ENCODE measurements at regions not wholly inside any gene's neighbourhood (a gene's known extent, or its start where the extent isn't known, plus 50 kb on each side); places are given as distances from the start of the nearest gene placed in this dataset.

- Histone ChIP-seq H2BK15ac (ENCODE audit: low read depth, low read length) (no peak overlapping the region), H2BK5ac (ENCODE audit: insufficient read length, low read length) (no peak overlapping the region), H3K9ac (ENCODE audit: extremely low read depth, insufficient read length, low read length) (no peak overlapping the region), H4K8ac (replicated peaks; ENCODE audit: insufficient read length, low read depth, low read length) (no peak overlapping the region), H2AFZ (ENCODE audit: low read length) (no peak overlapping the region), H3K79me1 (ENCODE audit: insufficient read depth, low read depth, low read length, poor library complexity, severe bottlenecking) (no peaks in the 10 kb centered on the region), H3K27ac (ENCODE audit: insufficient read length, low read depth, low read length) (no peak overlapping the region), H4K5ac (ENCODE audit: insufficient read length, low read depth, low read length) (no peak overlapping the region), H3K56ac (ENCODE audit: insufficient read length, low read depth, low read length) (no peak overlapping the region), H3K4me2 (ENCODE audit: insufficient read depth, insufficient read length, low read length) (no peak overlapping the region), H3K9me3 (ENCODE audit: control insufficient read depth, low read depth, low read length) (no peaks in the 10 kb centered on the region), H2AK5ac (ENCODE audit: insufficient read length, low read length) (no peak overlapping the region), H4K20me1 (ENCODE audit: control insufficient read depth, insufficient read depth, insufficient read length) (no peaks in the 10 kb centered on the region), H2BK120ac (ENCODE audit: low read depth, low read length, poor library complexity, severe bottlenecking) (no peak overlapping the region), H3K14ac (ENCODE audit: insufficient read depth, low read length) (no peak overlapping the region; the same call in 1 of the 2 replicates), H3K23me2 (ENCODE audit: insufficient read length, low read depth, low read length, poor library complexity, severe bottlenecking) (no peaks in the 10 kb centered on the region), H2BK20ac (ENCODE audit: low read depth, low read length, poor library complexity, severe bottlenecking) (no peak overlapping the region), H3K79me2 (ENCODE audit: insufficient read depth, low read length) (no peaks in the 10 kb centered on the region), H3K4me1 (ENCODE audit: insufficient read depth, low read length) (no peaks in the 10 kb centered on the region), H3T11ph (ENCODE audit: low read length) (no peak overlapping the region), H4K91ac (ENCODE audit: insufficient read length, low read depth, low read length) (no peak overlapping the region), H2BK12ac (ENCODE audit: insufficient read length, low read depth, low read length) (no peak overlapping the region), H3K23ac (ENCODE audit: insufficient read length, low read depth, low read length) (no peak overlapping the region), H3K27me3 (ENCODE audit: insufficient read depth, low read length) (no peaks in the 10 kb centered on the region), H3K18ac (ENCODE audit: insufficient read length, low read depth, low read length) (no peak overlapping the region), H3K4ac (ENCODE audit: low read depth, low read length) (no peak overlapping the region)
- TF ChIP-seq CTCF (conservative IDR thresholded peaks at IDR 0.05): no peak
- DNase-seq: no peak
- Mint-ChIP-seq H3K27ac (no peak overlapping the region), H3K4me3 (no peak overlapping the region), H3K27me3 (ENCODE audit: low read depth) (peaks cover 1% of the 10 kb centered on the region), H3K9me3 (no peaks in the 10 kb centered on the region; a peak in 1 of 5 replicates), H3K4me1 (no peaks in the 10 kb centered on the region; a peak in 2 of 4 replicates), H3K36me3 (ENCODE audit: insufficient read depth in 1 of 3, low read depth in 3 of 3) (no peaks in the 10 kb centered on the region; a peak in 1 of 7 replicates)
- no CpG with 5 or more reads among the region's 8 CpGs for WGBS (ENCODE audit: extremely low coverage, insufficient read length, low lambda C conversion rate)
Measured at GRCh38 chr10:130904676-130905075, 406.8 kb downstream of the TCERG1L start.

Data from H9 (cell line).